Suprapubic skin (tissue), 3 donors: ENCODE measurements at regions not wholly inside any gene's neighbourhood (a gene's known extent, or its start where the extent isn't known, plus 50 kb on each side); places are given as distances from the start of the nearest gene placed in this dataset.
"Not testable (repeated sequence)": the region's sequence is repeated elsewhere in the genome, so short reads cannot be mapped to it uniquely, and the experiment has no call there.

Source experiments
- POLR2A ChIP-seq, 2 donors: fragments of 450-650 bp; IDR thresholded peaks; one replicate each; pipeline ENCODE4 v1.6.1; 2017; ENCODE audit warnings: antibody characterized with exemption in 2 of 2, mild to moderate bottlenecking in 2 of 2, moderate library complexity in 2 of 2
- TF ChIP-seq, protein P1 (sequence below), 2 donors: fragments of 200-600 bp in 1 of 2; fragments of 450-650 bp in 1 of 2; sonication (generic) in 1 of 2; IDR thresholded peaks; one replicate each; pipeline ENCODE4 v1.5.1; 2016 to 2019; ENCODE audit warnings: antibody characterized with exemption in 2 of 2, mild to moderate bottlenecking in 1 of 2, moderate library complexity in 1 of 2

- TF ChIP-seq, protein P1, sequence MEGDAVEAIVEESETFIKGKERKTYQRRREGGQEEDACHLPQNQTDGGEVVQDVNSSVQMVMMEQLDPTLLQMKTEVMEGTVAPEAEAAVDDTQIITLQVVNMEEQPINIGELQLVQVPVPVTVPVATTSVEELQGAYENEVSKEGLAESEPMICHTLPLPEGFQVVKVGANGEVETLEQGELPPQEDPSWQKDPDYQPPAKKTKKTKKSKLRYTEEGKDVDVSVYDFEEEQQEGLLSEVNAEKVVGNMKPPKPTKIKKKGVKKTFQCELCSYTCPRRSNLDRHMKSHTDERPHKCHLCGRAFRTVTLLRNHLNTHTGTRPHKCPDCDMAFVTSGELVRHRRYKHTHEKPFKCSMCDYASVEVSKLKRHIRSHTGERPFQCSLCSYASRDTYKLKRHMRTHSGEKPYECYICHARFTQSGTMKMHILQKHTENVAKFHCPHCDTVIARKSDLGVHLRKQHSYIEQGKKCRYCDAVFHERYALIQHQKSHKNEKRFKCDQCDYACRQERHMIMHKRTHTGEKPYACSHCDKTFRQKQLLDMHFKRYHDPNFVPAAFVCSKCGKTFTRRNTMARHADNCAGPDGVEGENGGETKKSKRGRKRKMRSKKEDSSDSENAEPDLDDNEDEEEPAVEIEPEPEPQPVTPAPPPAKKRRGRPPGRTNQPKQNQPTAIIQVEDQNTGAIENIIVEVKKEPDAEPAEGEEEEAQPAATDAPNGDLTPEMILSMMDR (IDR thresholded peaks at IDR 0.05) = not testable (repeated sequence)
- TF ChIP-seq POLR2A (IDR thresholded peaks at IDR 0.05) = not testable (repeated sequence)
Observed at GRCh38 chr11:33971530-33971929, 79.7 kb upstream of the LMO2 start.
